SJCRH30 (cell line): ENCODE measurements at regions not wholly inside any gene's neighbourhood (a gene's known extent, or its start where the extent isn't known, plus 50 kb on each side); places are given as distances from the start of the nearest gene placed in this dataset.
A peak's percentile ranks its signal among the peaks of the same experiment; 100 is the strongest.

Source experiments
- DNase-seq, 2 experiments: peaks; one replicate each; pipeline ENCODE4 v3.0.0-alpha.2; 2015 to 2020
- H3K27ac ChIP-seq: fragments of 250-450 bp; sonication (Bioruptor Pico); 2 replicates; pipeline ENCODE4 v1.5.1; 2020; ENCODE audit warnings: mild to moderate bottlenecking, moderate library complexity
- H3K27me3 ChIP-seq: fragments of 250-450 bp; sonication (Bioruptor Pico); 2 replicates; pipeline ENCODE4 v1.5.1; 2020; ENCODE audit warnings: mild to moderate bottlenecking, moderate library complexity
- H3K36me3 ChIP-seq: fragments of 250-450 bp; sonication (Bioruptor Pico); 2 replicates; pipeline ENCODE4 v1.5.1; 2020; ENCODE audit warnings: mild to moderate bottlenecking, moderate library complexity
- H3K4me1 ChIP-seq: fragments of 250-450 bp; sonication (Bioruptor Pico); 2 replicates; pipeline ENCODE4 v1.5.1; 2020; ENCODE audit warnings: mild to moderate bottlenecking, moderate library complexity
- H3K4me3 ChIP-seq: fragments of 250-450 bp; sonication (Bioruptor Pico); 2 replicates; pipeline ENCODE4 v1.5.1; 2020; ENCODE audit warnings: mild to moderate bottlenecking, moderate library complexity
- H3K9me3 ChIP-seq: fragments of 250-450 bp; sonication (Bioruptor Pico); replicated peaks from 2 replicates; pipeline ENCODE4 v1.5.1; 2020; ENCODE audit warnings: mild to moderate bottlenecking, moderate library complexity

DNA sequence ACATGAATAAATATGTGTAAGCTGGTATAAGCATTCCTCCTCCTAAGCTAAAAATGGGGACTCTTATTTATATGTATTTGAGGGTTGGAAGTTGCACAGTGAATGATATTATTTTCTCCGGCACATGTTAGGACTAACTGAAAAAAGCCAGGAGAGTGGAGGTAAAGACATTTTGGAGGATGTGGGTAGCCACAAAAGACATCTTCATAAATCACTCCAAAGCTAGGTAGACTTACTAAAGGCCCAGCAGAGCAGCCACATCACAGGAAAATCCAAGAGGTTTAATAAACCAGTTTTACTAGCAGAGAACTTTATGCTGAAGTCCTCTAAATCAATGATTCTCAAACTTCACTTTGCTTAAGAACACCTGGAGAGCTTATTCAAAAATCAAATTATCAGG, 424.7 kb downstream of the KCTD12 start:
- H3K36me3 ChIP-seq: no peaks in the 10 kb centered on the region
- no peak for DNase-seq
- H3K4me1 ChIP-seq: peaks cover under 1% of the 10 kb centered on the region; the same call in 1 of the 2 replicates
- no peak overlapping the region for H3K4me3 ChIP-seq
- H3K27me3 ChIP-seq: no peaks in the 10 kb centered on the region
- H3K9me3 ChIP-seq: no peaks in the 10 kb centered on the region
- no peak overlapping the region for H3K27ac ChIP-seq

DNA sequence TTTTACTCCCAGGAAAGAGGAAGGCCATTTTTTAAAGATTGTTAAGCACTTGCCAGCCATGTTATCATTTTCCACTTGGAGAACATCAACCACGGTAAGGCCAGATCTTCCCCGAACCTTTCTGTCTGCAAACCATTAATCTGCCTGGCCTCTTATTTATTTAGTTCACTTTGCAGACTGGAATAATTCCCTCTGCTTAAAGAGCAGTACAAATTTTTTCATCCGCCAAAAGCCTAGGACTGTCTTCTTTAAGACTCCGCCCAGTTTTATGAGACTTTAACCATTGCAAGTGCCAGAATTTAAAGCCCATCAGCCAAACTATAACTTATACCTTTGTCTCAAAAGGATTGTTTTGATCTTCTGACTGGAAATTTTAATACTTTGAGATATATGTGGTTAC, 426.3 kb downstream of the KCTD12 start:
- Histone ChIP-seq H3K27ac (no peak overlapping the region), H3K36me3 (no peaks in the 10 kb centered on the region), H3K4me1 (peaks cover 11% of the 10 kb centered on the region), H3K4me3 (no peak overlapping the region), H3K27me3 (no peaks in the 10 kb centered on the region), H3K9me3 (no peaks in the 10 kb centered on the region)
- no peak for DNase-seq

DNA sequence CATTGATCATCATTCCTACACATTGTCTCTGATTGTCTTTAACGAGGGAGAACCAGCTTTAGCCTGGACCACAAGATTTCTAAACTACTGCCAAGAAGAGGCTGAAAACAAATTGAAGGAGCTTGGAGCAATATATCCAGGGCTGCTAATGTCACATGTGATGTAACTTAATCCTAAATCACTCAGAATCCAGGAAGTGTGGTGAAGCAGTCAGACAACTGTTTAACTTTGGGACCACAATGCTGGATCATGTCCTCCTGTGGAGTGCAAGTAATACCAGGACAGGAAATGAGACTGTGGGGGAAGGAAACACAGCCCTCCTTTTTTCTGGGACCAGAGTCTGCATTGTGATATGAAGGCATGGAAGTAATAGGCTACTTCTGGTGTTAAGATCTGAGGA, 430.2 kb downstream of the KCTD12 start:
- no peak overlapping the region for H3K4me3 ChIP-seq
- no peak overlapping the region for H3K27ac ChIP-seq
- H3K9me3 ChIP-seq: 0 out of 2 replicates have a peak, but pooled peaks cover 4% of the 10 kb centered on the region
- peak; percentile 32 to 74 for DNase-seq
- H3K4me1 ChIP-seq: peaks cover 11% of the 10 kb centered on the region
- H3K36me3 ChIP-seq: no peaks in the 10 kb centered on the region
- no peaks in the 10 kb centered on the region for H3K27me3 ChIP-seq

DNA sequence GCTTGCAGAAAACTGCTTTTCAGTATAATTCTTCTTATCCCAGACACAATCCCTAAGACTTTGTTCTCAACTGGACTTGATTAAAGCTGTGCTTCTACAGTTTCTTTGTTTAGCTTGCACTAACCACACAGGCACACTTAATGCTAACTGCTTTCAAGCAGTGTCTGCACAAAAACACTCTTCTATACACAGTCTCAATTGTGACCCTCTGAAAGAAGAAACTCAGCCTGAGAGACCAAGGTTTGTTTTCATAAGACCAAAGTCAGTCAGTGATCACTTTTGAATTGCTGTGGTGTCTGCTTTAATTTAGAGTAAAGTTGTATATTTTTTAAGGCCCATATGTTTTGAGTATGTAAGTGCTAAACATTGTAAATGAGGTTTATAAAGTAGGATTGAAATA, 431.2 kb downstream of the KCTD12 start:
- H3K9me3 ChIP-seq: 0 out of 2 replicates have a peak, but pooled peaks cover 4% of the 10 kb centered on the region
- DNase-seq: no peak
- no peaks in the 10 kb centered on the region for H3K27me3 ChIP-seq
- H3K27ac ChIP-seq: no peak overlapping the region
- H3K4me3 ChIP-seq: no peak overlapping the region
- H3K4me1 ChIP-seq: peaks cover 11% of the 10 kb centered on the region
- H3K36me3 ChIP-seq: no peaks in the 10 kb centered on the region

DNA sequence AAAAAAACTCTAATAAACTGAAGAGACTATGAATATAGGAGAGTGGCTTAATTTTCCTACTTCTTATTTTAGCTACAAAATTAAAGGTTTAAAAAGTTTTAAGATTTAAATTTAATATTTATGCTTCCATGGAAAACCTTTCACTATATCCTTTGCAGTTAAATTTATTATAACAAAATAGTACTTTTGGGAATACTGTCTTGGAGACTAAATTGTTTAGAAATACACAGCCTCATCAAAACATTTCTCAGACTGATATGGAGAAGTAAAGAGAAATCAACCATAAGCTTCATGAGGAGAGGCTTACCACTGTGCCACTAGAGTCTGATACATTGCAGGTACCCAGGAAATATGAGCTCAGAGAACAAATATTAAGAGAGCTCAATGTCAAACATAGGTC, 436.5 kb downstream of the KCTD12 start:
- Histone ChIP-seq H3K27me3 (no peaks in the 10 kb centered on the region), H3K27ac (no peak overlapping the region), H3K36me3 (no peaks in the 10 kb centered on the region), H3K4me1 (no peaks in the 10 kb centered on the region), H3K9me3 (0 out of 2 replicates have a peak, but pooled peaks cover 4% of the 10 kb centered on the region), H3K4me3 (no peak overlapping the region)
- no peak for DNase-seq

DNA sequence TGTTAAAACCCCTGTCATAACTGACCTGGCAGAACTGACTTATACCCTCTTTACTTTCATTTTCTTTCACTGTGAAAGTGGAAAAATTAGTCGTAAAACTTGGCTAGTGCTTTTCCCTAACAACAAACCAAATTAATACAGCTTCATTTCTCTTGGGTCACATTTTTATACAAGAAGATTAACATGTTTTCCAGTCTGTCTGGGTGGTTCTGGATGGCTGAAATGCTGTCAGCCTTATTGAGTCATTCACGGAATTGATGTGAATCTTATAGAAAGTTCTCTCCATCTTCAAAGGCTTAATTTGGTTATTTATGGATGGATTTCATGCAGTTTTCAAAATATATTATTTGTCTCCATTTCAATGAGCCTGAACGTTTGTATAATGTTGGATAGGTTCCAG, 440.0 kb downstream of the KCTD12 start:
- Histone ChIP-seq H3K4me3 (no peak overlapping the region), H3K27ac (no peak overlapping the region), H3K36me3 (no peaks in the 10 kb centered on the region), H3K4me1 (no peaks in the 10 kb centered on the region), H3K27me3 (no peaks in the 10 kb centered on the region), H3K9me3 (no peaks in the 10 kb centered on the region)
- DNase-seq: no peak

DNA sequence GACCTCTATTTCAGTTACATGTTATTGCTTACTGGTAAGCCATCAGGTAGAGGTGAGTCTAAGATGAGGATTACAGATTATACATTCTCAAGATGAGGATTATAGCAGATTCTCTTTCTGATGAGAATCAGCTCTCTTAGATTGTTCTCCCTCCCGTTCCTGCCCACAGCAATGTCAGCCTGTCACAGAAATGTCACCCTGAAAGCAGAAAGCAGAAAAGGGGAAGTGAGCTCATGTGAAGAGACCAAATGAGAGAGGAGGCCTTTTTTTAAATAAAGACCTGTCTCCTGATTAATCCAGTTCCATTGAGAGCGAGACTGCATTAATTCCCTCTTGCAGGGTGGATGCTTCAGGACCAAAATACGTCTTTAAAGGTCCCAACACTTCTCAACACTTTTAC, 445.6 kb downstream of the KCTD12 start:
- no peaks in the 10 kb centered on the region for H3K36me3 ChIP-seq

DNA sequence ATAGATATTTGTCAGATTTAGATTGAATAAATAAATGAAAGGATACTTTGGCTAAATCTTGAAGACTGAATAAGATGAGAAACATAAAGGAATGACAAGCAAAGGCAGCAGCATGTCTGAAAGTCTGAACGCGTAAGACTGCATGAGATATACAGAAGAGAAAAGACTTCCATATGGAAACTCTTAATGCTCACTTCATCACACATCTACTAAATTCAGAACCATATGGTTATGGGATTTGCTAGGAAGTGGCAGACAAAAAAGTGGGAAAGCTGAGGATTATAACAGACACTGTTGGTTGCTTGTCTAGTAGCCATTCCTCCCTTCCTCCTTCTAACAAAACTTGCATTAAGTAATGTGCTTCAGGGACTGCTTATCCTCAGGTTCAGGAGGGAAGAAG, 446.7 kb downstream of the KCTD12 start:
- H3K4me3 ChIP-seq: no peak overlapping the region
- H3K4me1 ChIP-seq: no peaks in the 10 kb centered on the region
- H3K9me3 ChIP-seq: no peaks in the 10 kb centered on the region
- H3K36me3 ChIP-seq: no peaks in the 10 kb centered on the region
- DNase-seq: no peak
- H3K27ac ChIP-seq: no peak overlapping the region
- H3K27me3 ChIP-seq: no peaks in the 10 kb centered on the region

More for the DNA sequence above, 445.6 kb downstream of the KCTD12 start:
- H3K9me3 ChIP-seq: no peaks in the 10 kb centered on the region
- H3K4me1 ChIP-seq: no peaks in the 10 kb centered on the region
- no peak overlapping the region for H3K4me3 ChIP-seq
- no peak overlapping the region for H3K27ac ChIP-seq
- DNase-seq: no peak
- H3K27me3 ChIP-seq: no peaks in the 10 kb centered on the region

DNA sequence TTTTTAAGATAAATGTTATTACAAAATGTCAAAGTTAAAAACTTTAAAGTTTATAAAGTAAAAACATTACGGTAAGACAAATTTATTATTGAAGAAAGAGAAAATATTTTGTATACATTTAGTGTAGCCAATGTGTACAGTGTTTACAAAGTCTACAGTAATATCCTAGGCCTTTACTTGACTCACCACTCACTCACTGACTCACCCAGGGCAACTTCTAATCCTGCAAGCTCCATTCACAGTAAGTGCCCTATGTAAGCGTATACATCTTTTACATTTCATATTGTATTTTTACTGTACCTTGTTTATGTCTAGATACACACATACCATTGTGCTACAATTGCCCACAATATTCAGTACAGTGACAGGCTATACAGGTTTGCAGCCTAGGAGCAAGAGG, 448.2 kb downstream of the KCTD12 start:
- Histone ChIP-seq H3K27ac (no peak overlapping the region), H3K4me1 (no peaks in the 10 kb centered on the region), H3K9me3 (no peaks in the 10 kb centered on the region), H3K36me3 (no peaks in the 10 kb centered on the region), H3K27me3 (no peaks in the 10 kb centered on the region), H3K4me3 (no peak overlapping the region)
- no peak for DNase-seq

DNA sequence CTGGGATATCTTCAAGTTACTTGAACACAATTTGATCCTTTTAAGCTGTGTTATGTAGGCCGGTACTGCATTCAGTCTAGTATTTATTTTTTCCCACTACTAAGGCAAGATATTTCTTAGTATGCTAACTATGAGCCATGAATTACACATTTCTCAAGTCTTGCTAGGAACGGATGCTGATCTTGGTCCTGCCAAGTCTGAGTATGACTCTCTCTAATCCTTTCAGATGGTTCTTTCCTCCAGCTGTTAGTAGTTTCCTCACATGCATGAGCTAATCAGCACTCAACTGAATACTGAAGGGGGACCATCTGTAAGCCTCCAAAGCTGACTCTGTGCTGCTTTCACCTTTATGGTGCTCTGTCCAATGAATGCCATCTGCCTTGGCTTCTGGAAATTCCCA, 460.3 kb downstream of the KCTD12 start:
- Histone ChIP-seq H3K36me3 (no peaks in the 10 kb centered on the region), H3K4me1 (no peaks in the 10 kb centered on the region), H3K9me3 (no peaks in the 10 kb centered on the region), H3K27me3 (no peaks in the 10 kb centered on the region), H3K27ac (no peak overlapping the region), H3K4me3 (no peak overlapping the region)
- peak in 1 of 2 experiments; percentile 5 for DNase-seq

DNA sequence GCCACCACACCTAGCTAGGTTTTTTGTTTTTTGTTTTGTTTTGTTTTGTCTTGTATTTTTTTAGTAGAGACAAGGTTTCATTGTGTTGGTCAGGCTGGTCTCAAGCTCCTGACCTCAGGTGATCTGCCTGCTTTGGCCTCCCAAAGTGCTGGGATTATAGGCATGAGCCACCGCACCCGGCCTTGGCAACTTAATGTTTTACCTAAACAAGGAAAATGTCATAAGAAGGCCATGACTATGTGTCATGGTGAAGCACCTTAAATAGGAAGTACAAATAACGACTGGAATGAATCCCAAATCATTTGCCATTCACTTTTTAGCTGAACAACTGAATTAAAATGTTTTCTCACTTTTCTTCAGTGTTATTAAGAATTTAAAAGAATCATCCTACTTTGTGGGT, 465.2 kb downstream of the KCTD12 start:
- no peak overlapping the region for H3K27ac ChIP-seq
- no peaks in the 10 kb centered on the region for H3K36me3 ChIP-seq
- no peaks in the 10 kb centered on the region for H3K4me1 ChIP-seq
- H3K4me3 ChIP-seq: no peak overlapping the region
- DNase-seq: no peak
- no peaks in the 10 kb centered on the region for H3K27me3 ChIP-seq
- no peaks in the 10 kb centered on the region for H3K9me3 ChIP-seq

DNA sequence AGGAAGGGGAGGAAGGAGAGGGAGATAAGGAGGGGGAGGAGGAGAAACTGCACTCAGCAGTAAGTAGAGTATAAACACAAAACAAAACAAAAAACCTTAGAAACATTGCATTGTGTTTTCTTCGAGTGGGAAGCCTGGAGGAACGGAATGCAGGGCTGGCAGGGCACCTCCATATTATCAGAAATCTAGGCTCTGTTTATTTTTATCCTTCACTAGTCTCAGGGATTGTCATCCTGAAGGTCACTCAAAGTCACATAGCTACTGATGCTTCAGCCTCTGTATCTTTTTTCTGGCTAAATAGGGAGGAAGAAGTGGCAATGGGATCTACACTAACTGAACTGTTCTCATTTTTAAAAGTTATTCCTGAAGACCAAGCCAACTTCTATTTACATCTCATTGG, 467.8 kb downstream of the KCTD12 start:
- H3K4me1 ChIP-seq: no peaks in the 10 kb centered on the region
- H3K9me3 ChIP-seq: no peaks in the 10 kb centered on the region
- no peak overlapping the region for H3K27ac ChIP-seq
- H3K36me3 ChIP-seq: no peaks in the 10 kb centered on the region
- no peaks in the 10 kb centered on the region for H3K27me3 ChIP-seq
- no peak for DNase-seq
- H3K4me3 ChIP-seq: no peak overlapping the region

DNA sequence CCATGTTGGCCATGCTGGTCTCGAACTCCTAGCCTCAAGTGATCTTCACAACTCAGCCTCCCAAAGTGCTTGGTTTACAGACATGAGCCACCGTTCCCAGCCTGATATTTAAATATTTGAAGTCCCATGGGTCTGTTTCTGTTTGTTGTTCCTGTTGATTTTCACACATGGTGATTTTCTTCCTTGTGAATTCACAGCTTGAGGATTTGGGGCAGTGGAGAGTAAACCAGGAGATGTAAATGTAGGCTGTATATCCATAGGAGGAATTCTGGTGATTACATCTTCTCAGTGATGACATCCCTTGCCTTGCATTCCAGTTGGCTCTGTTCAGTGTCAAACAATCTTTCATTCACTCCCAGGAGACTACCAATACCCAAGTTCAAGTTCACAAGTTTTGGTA, 471.9 kb downstream of the KCTD12 start:
- no peak for DNase-seq
- Histone ChIP-seq H3K27ac (no peak overlapping the region), H3K27me3 (no peaks in the 10 kb centered on the region), H3K4me1 (no peaks in the 10 kb centered on the region), H3K36me3 (no peaks in the 10 kb centered on the region), H3K9me3 (no peaks in the 10 kb centered on the region), H3K4me3 (no peak overlapping the region)

DNA sequence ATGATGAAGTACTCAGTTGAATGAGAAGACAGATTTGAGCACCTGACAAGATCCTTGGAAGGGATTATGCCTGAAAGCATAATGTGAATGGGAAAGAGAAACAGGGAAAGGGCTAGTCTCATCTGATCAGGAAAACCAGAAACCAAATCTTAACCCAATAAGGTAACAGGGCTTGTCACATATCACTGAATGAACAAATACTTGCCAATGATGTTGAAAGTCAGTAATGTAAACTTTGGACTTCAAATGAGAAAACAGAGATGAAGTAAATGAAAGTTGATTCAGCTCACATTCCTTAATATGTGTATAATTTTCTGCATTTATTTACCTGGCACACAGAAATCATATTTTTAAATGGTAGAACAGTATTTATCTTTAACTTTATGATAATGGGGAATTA, 480.0 kb downstream of the KCTD12 start:
- Histone ChIP-seq H3K4me1 (no peaks in the 10 kb centered on the region), H3K36me3 (no peaks in the 10 kb centered on the region), H3K27ac (no peak overlapping the region), H3K4me3 (no peak overlapping the region), H3K27me3 (no peaks in the 10 kb centered on the region), H3K9me3 (no peaks in the 10 kb centered on the region)
- DNase-seq: no peak

DNA sequence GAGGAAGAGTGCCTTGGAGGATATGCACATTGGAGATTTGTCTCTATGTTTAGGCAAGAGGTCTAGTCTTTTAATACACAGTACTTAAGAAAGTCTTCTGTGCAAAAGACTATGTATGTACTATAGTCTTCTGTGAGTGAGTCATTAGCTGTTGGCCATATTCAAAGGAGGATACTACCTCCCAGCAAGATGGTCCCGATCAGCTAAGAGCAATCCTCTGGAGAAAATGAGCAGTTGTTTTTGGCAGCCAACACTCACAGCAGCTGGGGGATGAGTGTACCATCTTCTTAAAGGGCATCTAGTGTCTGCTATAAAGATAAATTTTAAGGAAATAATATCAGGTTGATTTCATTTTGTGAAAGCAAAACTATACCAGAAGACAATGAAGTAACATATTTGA, 487.8 kb downstream of the KCTD12 start:
- Histone ChIP-seq H3K4me1 (no peaks in the 10 kb centered on the region), H3K27ac (no peak overlapping the region), H3K4me3 (no peak overlapping the region), H3K36me3 (no peaks in the 10 kb centered on the region), H3K9me3 (no peaks in the 10 kb centered on the region), H3K27me3 (no peaks in the 10 kb centered on the region)
- peak in 1 of 2 experiments; percentile 4 for DNase-seq

DNA sequence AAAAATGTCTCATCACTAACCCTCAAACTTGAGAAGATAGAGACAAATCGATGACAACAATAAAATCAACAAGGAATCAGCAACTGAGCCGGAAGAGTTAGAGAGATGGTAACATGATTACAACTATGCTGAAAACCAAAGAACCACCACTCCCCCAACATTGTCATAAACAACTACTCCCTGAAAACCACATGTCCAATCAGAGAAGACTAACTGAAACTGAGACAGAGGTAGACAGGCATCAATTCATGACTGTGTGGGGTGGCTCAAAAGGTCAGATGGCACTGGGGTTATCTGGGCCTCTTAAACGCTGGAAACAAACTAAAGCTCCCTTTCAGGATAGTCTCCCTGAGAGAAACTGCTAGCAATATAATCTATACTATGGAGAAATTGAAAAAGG, 488.8 kb downstream of the KCTD12 start:
- Histone ChIP-seq H3K27ac (no peak overlapping the region), H3K9me3 (no peaks in the 10 kb centered on the region), H3K4me1 (no peaks in the 10 kb centered on the region), H3K36me3 (no peaks in the 10 kb centered on the region), H3K4me3 (no peak overlapping the region), H3K27me3 (no peaks in the 10 kb centered on the region)
- DNase-seq: no peak

DNA sequence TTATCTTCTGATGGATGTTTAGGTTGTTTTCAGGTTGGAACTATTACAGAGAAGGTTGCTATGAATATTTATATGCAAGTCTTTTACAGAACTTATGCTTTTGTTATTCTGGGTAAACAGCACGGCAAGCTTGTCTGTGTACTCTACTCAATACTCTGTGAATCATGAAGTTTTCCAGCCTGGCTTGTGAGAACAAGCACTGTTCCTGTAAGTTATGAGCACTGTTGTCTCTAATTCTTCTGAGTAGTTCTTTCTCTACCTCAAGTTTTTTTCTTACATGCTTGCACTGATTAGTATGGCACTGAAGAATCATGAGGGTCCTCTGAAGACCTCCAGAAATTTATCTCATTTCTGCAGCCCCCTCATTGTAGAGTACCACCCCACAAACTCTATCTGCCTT, 496.9 kb downstream of the KCTD12 start:
- no peaks in the 10 kb centered on the region for H3K9me3 ChIP-seq
- H3K27me3 ChIP-seq: no peaks in the 10 kb centered on the region
- DNase-seq: no peak
- H3K36me3 ChIP-seq: no peaks in the 10 kb centered on the region
- peaks cover 3% of the 10 kb centered on the region for H3K4me1 ChIP-seq
- no peak overlapping the region for H3K27ac ChIP-seq
- H3K4me3 ChIP-seq: no peak overlapping the region
